ENCODE measurements at regions not wholly inside any gene's neighbourhood (a gene's known extent, or its start where the extent isn't known, plus 50 kb on each side); places are given as distances from the start of the nearest gene placed in this dataset.
"Not testable (repeated sequence)": the region's sequence is repeated elsewhere in the genome, so short reads cannot be mapped to it uniquely, and the experiment has no call there.

- intact Hi-C loops (cut with DNase I): no loop called here
- DNase-seq (no peak), ATAC-seq (ENCODE audit: poor library complexity) (no peak)
Measured at GRCh38 chr13:27327633-27328032, 57.0 kb downstream of the RASL11A start.

- intact Hi-C loops (cut with DNase I): no loop called here
- no peak for DNase-seq
- no peak for ATAC-seq (ENCODE audit: poor library complexity)
Measured at GRCh38 chr13:27329210-27329609, 58.6 kb downstream of the RASL11A start.

GRCh38 chr13:27334774-27335435 lies 64.3 kb downstream of the RASL11A start:
- ATAC-seq (ENCODE audit: poor library complexity): no peak
- intact Hi-C loops (cut with DNase I): no loop called here
- DNase-seq: no peak

- no peak for DNase-seq
- intact Hi-C loops (cut with DNase I): no loop called here
- no peak for ATAC-seq (ENCODE audit: poor library complexity)
Measured at GRCh38 chr13:27336014-27336673, 65.5 kb downstream of the RASL11A start.

- no peak for DNase-seq
- no peak for ATAC-seq (ENCODE audit: poor library complexity)
Measured at GRCh38 chr13:27338207-27338606, 67.6 kb downstream of the RASL11A start.

GRCh38 chr13:27338816-27339215 lies 68.2 kb downstream of the RASL11A start:
- intact Hi-C loops (cut with DNase I): no loop called here
- ATAC-seq (ENCODE audit: poor library complexity): no peak
- DNase-seq: no peak

More at GRCh38 chr13:27338207-27338606, 67.6 kb downstream of the RASL11A start:
- intact Hi-C loops (cut with DNase I): no loop called here

GRCh38 chr13:27339299-27339698 lies 68.7 kb downstream of the RASL11A start:
- no peak for DNase-seq
- no peak for ATAC-seq (ENCODE audit: poor library complexity)
- intact Hi-C loops (cut with DNase I): no loop called here

- intact Hi-C loops (cut with DNase I): no loop called here
- no peak for ATAC-seq (ENCODE audit: poor library complexity)
- no peak for DNase-seq
Measured at GRCh38 chr13:27341616-27342015, 71.0 kb downstream of the RASL11A start.

GRCh38 chr13:27347211-27347772 lies 76.7 kb downstream of the RASL11A start:
- intact Hi-C loops (cut with DNase I): no loop called here
- no peak for DNase-seq
- no peak for ATAC-seq (ENCODE audit: poor library complexity)

GRCh38 chr13:27348461-27348860 lies 76.0 kb upstream of the GTF3A start:
- intact Hi-C loops (cut with DNase I): no loop called here
- DNase-seq: no peak
- ATAC-seq (ENCODE audit: poor library complexity): no peak

GRCh38 chr13:27349458-27349857 lies 75.0 kb upstream of the GTF3A start:
- DNase-seq (no peak), ATAC-seq (ENCODE audit: poor library complexity) (no peak)
- intact Hi-C loops (cut with DNase I): no loop called here

GRCh38 chr13:27350825-27351224 lies 73.6 kb upstream of the GTF3A start:
- intact Hi-C loops (cut with DNase I); DNase-seq; ATAC-seq (ENCODE audit: poor library complexity): not testable (repeated sequence)

GRCh38 chr13:27352698-27353097 lies 71.7 kb upstream of the GTF3A start:
- DNase-seq (no peak), ATAC-seq (ENCODE audit: poor library complexity) (no peak)
- intact Hi-C loops (cut with DNase I): no loop called here

- DNase-seq: no peak
- no peak for ATAC-seq (ENCODE audit: poor library complexity)
- intact Hi-C loops (cut with DNase I): no loop called here
Measured at GRCh38 chr13:27353166-27353583, 71.2 kb upstream of the GTF3A start.

- ATAC-seq (ENCODE audit: poor library complexity) (no peak), DNase-seq (no peak)
- intact Hi-C loops (cut with DNase I): no loop called here
Measured at GRCh38 chr13:27353708-27354107, 70.7 kb upstream of the GTF3A start.

- ATAC-seq (ENCODE audit: poor library complexity) (peak; percentile 40), DNase-seq (no peak)
- intact Hi-C loops (cut with DNase I): no loop called here
Measured at GRCh38 chr13:27354379-27354778, 70.0 kb upstream of the GTF3A start.

GRCh38 chr13:27355894-27356293 lies 68.5 kb upstream of the GTF3A start:
- DNase-seq: no peak
- peak; percentile 56 for ATAC-seq (ENCODE audit: poor library complexity)
- intact Hi-C loops (cut with DNase I): loop anchor here (5.0 kb wide), 1 partner anchor 409 kb away; no protein-coding TSS in a partner anchor

GRCh38 chr13:27358420-27358819 lies 66.0 kb upstream of the GTF3A start:
- intact Hi-C loops (cut with DNase I): loop anchor here (2.0 to 5.0 kb wide), 2 partner anchors 374 to 411 kb away; no protein-coding TSS in a partner anchor
- DNase-seq (no peak), ATAC-seq (ENCODE audit: poor library complexity) (no peak)

GRCh38 chr13:27359199-27359821 lies 65.1 kb upstream of the GTF3A start:
- DNase-seq: peak; percentile 72
- intact Hi-C loops (cut with DNase I): loop anchor here (2.0 to 5.0 kb wide), 2 partner anchors 375 to 412 kb away; no protein-coding TSS in a partner anchor
- ATAC-seq (ENCODE audit: poor library complexity): peak; percentile 74

- DNase-seq (no peak), ATAC-seq (ENCODE audit: poor library complexity) (no peak)
- intact Hi-C loops (cut with DNase I): no loop called here
Measured at GRCh38 chr13:27360562-27360961, 63.9 kb upstream of the GTF3A start.
